Hindlimb muscle (tissue), 1 donor: ENCODE measurements at regions not wholly inside any gene's neighbourhood (a gene's known extent, or its start where the extent isn't known, plus 50 kb on each side); places are given as distances from the start of the nearest gene placed in this dataset.
"Not testable (repeated sequence)": the region's sequence is repeated elsewhere in the genome, so short reads cannot be mapped to it uniquely, and the experiment has no call there.

Source experiments
- DNase-seq: peaks from one replicate; pipeline ENCODE4 v3.0.0-alpha.2; 2013

- DNase-seq = not testable (repeated sequence)
Measured at GRCh38 chr16:16448423-16448822, 69.5 kb downstream of the NPIPA7 start.

- not testable (repeated sequence) for DNase-seq
Measured at GRCh38 chr16:16449712-16450237, 70.8 kb downstream of the NPIPA7 start.

- DNase-seq = not testable (repeated sequence)
Measured at GRCh38 chr16:16451721-16452410, 72.9 kb downstream of the NPIPA7 start.

- DNase-seq = not testable (repeated sequence)
Measured at GRCh38 chr16:16458579-16458978, 79.6 kb downstream of the NPIPA7 start.

- DNase-seq = not testable (repeated sequence)
Measured at GRCh38 chr16:16463792-16464191, 84.9 kb downstream of the NPIPA7 start.

- not testable (repeated sequence) for DNase-seq
Measured at GRCh38 chr16:16488919-16489318, 110.0 kb downstream of the NPIPA7 start.

- DNase-seq = not testable (repeated sequence)
Measured at GRCh38 chr16:16489466-16489865, 110.5 kb downstream of the NPIPA7 start.

GRCh38 chr16:16494114-16494513, 115.2 kb downstream of the NPIPA7 start:
- DNase-seq = not testable (repeated sequence)

- not testable (repeated sequence) for DNase-seq
Measured at GRCh38 chr16:16494998-16495397, 116.1 kb downstream of the NPIPA7 start.

GRCh38 chr16:16499875-16500274, 120.9 kb downstream of the NPIPA7 start:
- DNase-seq = not testable (repeated sequence)

GRCh38 chr16:16507041-16507440, 128.1 kb downstream of the NPIPA7 start:
- DNase-seq = not testable (repeated sequence)

GRCh38 chr16:16508344-16508743, 129.4 kb downstream of the NPIPA7 start:
- DNase-seq = not testable (repeated sequence)

GRCh38 chr16:16519395-16519794, 140.5 kb downstream of the NPIPA7 start:
- not testable (repeated sequence) for DNase-seq

- DNase-seq = not testable (repeated sequence)
Measured at GRCh38 chr16:16521239-16522002, 142.5 kb downstream of the NPIPA7 start.

GRCh38 chr16:16526998-16527397, 148.1 kb downstream of the NPIPA7 start:
- not testable (repeated sequence) for DNase-seq

GRCh38 chr16:16530744-16531143, 151.8 kb downstream of the NPIPA7 start:
- DNase-seq = not testable (repeated sequence)

GRCh38 chr16:16535565-16535964, 156.6 kb downstream of the NPIPA7 start:
- not testable (repeated sequence) for DNase-seq

GRCh38 chr16:16536151-16536550, 157.2 kb downstream of the NPIPA7 start:
- not testable (repeated sequence) for DNase-seq

GRCh38 chr16:16549710-16550109, 170.8 kb downstream of the NPIPA7 start:
- not testable (repeated sequence) for DNase-seq

GRCh38 chr16:16550824-16551223, 171.9 kb downstream of the NPIPA7 start:
- DNase-seq = not testable (repeated sequence)

GRCh38 chr16:16552819-16553340, 173.9 kb downstream of the NPIPA7 start:
- DNase-seq = not testable (repeated sequence)

GRCh38 chr16:16559179-16559740, 180.3 kb downstream of the NPIPA7 start:
- not testable (repeated sequence) for DNase-seq

GRCh38 chr16:16561532-16561931, 182.6 kb downstream of the NPIPA7 start:
- DNase-seq = not testable (repeated sequence)
